ENCODE measurements at regions not wholly inside any gene's neighbourhood (a gene's known extent, or its start where the extent isn't known, plus 50 kb on each side); places are given as distances from the start of the nearest gene placed in this dataset.
"Not testable (repeated sequence)": the region's sequence is repeated elsewhere in the genome, so short reads cannot be mapped to it uniquely, and the experiment has no call there.

- H3K4me3 ChIP-seq (replicated peaks; ENCODE audit: low read depth, low read length) = no peak overlapping the region
- no peak for DNase-seq (ENCODE audit: low read depth)
- TF ChIP-seq CTCF (IDR thresholded peaks at IDR 0.05; ENCODE audit: low read length, missing control alignments) = no peak
Observed at GRCh38 chr11:127789927-127790326, 789.4 kb upstream of the KIRREL3 start.

- DNase-seq (ENCODE audit: low read depth); H3K4me3 ChIP-seq (replicated peaks; ENCODE audit: low read depth, low read length): not testable (repeated sequence)
Observed at GRCh38 chr11:127772938-127773337, 772.4 kb upstream of the KIRREL3 start.

GRCh38 chr11:127768931-127769330, 768.4 kb upstream of the KIRREL3 start:
- H3K4me3 ChIP-seq (replicated peaks; ENCODE audit: low read depth, low read length); DNase-seq (ENCODE audit: low read depth): not testable (repeated sequence)

- H3K4me3 ChIP-seq (replicated peaks; ENCODE audit: low read depth, low read length) = no peak overlapping the region
- DNase-seq (ENCODE audit: low read depth) = no peak
- TF ChIP-seq CTCF (IDR thresholded peaks at IDR 0.05; ENCODE audit: low read length, missing control alignments) = no peak
Observed at GRCh38 chr11:127766734-127767133, 766.2 kb upstream of the KIRREL3 start.

- no peak overlapping the region for H3K4me3 ChIP-seq (replicated peaks; ENCODE audit: low read depth, low read length)
- no peak for DNase-seq (ENCODE audit: low read depth)
- TF ChIP-seq CTCF (IDR thresholded peaks at IDR 0.05; ENCODE audit: low read length, missing control alignments) = no peak
Observed at GRCh38 chr11:127738771-127739286, 738.3 kb upstream of the KIRREL3 start.

GRCh38 chr11:127737499-127737898, 736.9 kb upstream of the KIRREL3 start:
- H3K4me3 ChIP-seq (replicated peaks; ENCODE audit: low read depth, low read length) = no peak overlapping the region
- no peak for TF ChIP-seq CTCF (IDR thresholded peaks at IDR 0.05; ENCODE audit: low read length, missing control alignments)
- no peak for DNase-seq (ENCODE audit: low read depth)

- H3K4me3 ChIP-seq (replicated peaks; ENCODE audit: low read depth, low read length) = no peak overlapping the region
- TF ChIP-seq CTCF (IDR thresholded peaks at IDR 0.05; ENCODE audit: low read length, missing control alignments) = no peak
- DNase-seq (ENCODE audit: low read depth) = no peak
Observed at GRCh38 chr11:127733552-127733951, 733.0 kb upstream of the KIRREL3 start.

GRCh38 chr11:127726367-127726766, 725.8 kb upstream of the KIRREL3 start:
- no peak for TF ChIP-seq CTCF (IDR thresholded peaks at IDR 0.05; ENCODE audit: low read length, missing control alignments)
- no peak for DNase-seq (ENCODE audit: low read depth)

More at GRCh38 chr11:127726367-127726766, 725.8 kb upstream of the KIRREL3 start:
- no peak overlapping the region for H3K4me3 ChIP-seq (replicated peaks; ENCODE audit: low read depth, low read length)

Measured in fibroblast of pulmonary artery (primary cell).